ENCODE measurements at regions not wholly inside any gene's neighbourhood (a gene's known extent, or its start where the extent isn't known, plus 50 kb on each side); places are given as distances from the start of the nearest gene placed in this dataset.

DNA sequence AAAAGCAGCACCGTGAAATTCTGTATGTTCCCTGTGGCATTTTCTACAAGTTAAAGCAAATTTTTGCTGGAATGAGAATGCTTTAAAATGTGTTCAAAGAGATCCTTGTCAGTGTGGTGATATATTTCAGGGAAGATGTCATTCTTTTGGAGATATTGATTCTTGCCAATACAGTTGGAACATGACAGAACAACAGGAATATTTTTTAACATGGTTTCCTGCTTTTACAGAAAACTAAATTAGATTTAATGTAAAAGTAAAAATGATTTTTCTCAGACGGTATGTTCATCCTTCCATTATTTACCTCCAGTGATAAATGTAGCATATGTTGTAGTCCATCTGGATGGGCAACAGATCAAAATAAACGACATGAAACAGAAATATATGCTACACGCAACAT is 474.8 kb downstream of the TMA16 start:
- no peak for TF ChIP-seq CTCF (conservative IDR thresholded peaks at IDR 0.05; ENCODE audit: low read depth, low read length)
- DNase-seq (ENCODE audit: low read depth) = no peak
- no peak overlapping the region for H3K4me3 ChIP-seq (ENCODE audit: low read depth, low read length)

DNA sequence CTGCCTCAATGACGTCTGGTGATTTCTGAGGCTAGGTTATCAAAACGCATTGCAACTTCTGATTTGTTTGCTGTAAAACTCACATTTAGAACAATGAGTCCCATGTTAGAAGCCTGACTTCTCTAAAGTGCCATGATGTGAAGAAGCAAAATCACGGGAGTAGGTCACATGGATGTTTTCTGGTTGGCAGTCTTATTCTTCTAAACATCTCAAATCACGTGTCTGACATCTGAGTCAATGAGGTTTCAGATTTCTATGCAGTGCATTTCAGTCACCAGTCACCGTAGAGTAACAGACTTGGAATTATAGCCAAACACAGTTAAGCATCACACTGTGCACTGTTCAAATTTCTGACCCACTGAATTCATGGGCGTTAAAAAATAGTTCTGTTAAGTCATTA is 482.1 kb downstream of the TMA16 start:
- no peak for TF ChIP-seq CTCF (conservative IDR thresholded peaks at IDR 0.05; ENCODE audit: low read depth, low read length)
- DNase-seq (ENCODE audit: low read depth) = no peak
- H3K4me3 ChIP-seq (ENCODE audit: low read depth, low read length) = no peak overlapping the region

DNA sequence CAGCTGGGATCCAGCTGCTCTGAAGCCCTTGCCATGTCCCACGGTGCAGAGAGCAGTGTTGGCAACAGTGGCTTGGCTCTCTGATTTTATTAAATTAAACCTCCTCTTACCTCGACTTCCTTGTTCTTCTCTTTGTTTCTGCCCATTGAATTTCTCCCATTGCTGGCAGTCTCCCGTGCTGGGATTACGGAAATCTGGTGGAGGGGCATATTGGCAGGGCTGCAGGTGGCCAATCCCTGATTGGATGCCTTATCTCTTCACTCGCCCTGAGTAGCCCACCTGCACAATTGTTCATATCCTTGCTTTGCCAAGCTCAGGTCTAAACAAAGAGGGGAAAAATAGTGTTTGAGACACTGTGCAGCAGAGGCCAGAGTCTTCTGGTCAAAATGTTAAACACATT is 493.9 kb downstream of the TMA16 start:
- no peak for TF ChIP-seq CTCF (conservative IDR thresholded peaks at IDR 0.05; ENCODE audit: low read depth, low read length)
- DNase-seq (ENCODE audit: low read depth) = no peak
- H3K4me3 ChIP-seq (ENCODE audit: low read depth, low read length) = no peak overlapping the region

- no peak for TF ChIP-seq CTCF (conservative IDR thresholded peaks at IDR 0.05; ENCODE audit: low read depth, low read length)
- H3K4me3 ChIP-seq (ENCODE audit: low read depth, low read length) = no peak overlapping the region
- DNase-seq (ENCODE audit: low read depth) = no peak
These were observed 494.4 kb downstream of the TMA16 start for GRCh38 chr4:163988865-163989264.

GRCh38 chr4:163991298-163991865 is 496.9 kb downstream of the TMA16 start:
- TF ChIP-seq CTCF (conservative IDR thresholded peaks at IDR 0.05; ENCODE audit: low read depth, low read length) = no peak
- DNase-seq (ENCODE audit: low read depth) = no peak

DNA sequence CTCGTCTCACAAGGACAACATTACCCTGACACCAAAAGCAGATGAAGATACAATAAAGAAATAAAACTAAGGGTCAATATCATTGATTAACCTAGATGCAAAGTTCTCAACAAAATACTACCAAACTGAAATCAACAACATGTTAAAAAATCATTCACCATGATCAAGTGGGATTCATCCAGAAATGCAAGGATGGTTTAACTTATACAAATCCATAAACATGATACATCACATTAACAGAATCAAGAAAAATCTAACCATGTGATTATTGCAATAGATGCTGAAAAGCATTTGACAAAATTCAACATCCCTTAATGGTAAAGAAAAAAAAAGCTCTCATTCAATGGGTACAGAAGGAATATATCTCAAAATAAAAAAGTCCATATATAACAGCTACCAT is 514.9 kb downstream of the TMA16 start:
- no peak overlapping the region for H3K4me3 ChIP-seq (ENCODE audit: low read depth, low read length)
- no peak for TF ChIP-seq CTCF (conservative IDR thresholded peaks at IDR 0.05; ENCODE audit: low read depth, low read length)
- no peak for DNase-seq (ENCODE audit: low read depth)

More at GRCh38 chr4:163991298-163991865, 496.9 kb downstream of the TMA16 start:
- H3K4me3 ChIP-seq (ENCODE audit: low read depth, low read length) = no peak overlapping the region

DNA sequence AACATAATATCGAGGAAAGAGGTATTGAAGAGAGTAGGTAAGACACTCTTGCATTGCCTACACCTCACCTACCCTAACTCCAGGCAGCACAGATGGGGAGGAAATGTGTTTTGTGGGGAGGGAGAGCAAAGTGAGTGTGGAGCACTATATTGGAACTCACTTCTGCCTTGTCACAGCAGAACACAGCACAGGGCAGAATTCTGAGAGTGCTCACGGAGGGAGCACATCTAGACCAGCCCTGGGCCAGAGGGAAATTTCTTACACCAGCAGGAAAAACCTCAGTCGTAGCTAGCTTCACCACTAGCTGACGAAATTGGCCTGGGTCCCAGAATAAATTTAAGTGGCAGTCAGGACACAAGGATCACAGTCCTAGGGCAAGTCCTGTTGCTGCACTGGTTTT is 517.3 kb downstream of the TMA16 start:
- H3K4me3 ChIP-seq (ENCODE audit: low read depth, low read length) = no peak overlapping the region
- DNase-seq (ENCODE audit: low read depth) = no peak
- no peak for TF ChIP-seq CTCF (conservative IDR thresholded peaks at IDR 0.05; ENCODE audit: low read depth, low read length)
